Body of pancreas (tissue), 4 donors: ENCODE measurements at regions not wholly inside any gene's neighbourhood (a gene's known extent, or its start where the extent isn't known, plus 50 kb on each side); places are given as distances from the start of the nearest gene placed in this dataset.

Experiments used
- ATAC-seq: fragments of 150-250 bp; one replicate; pipeline ENCODE4 v1.9.1; 2016
- DNase-seq, 4 donors: peaks; one replicate each; pipeline ENCODE4 v3.0.0-alpha.2; 2019
- H3K27ac ChIP-seq, 4 donors: fragments of 200-600 bp; sonication (generic); 1 replicate in 3 of 4; 2 replicates in 1 of 4; pipeline versions ENCODE4 v1.5.1 to v1.6.1; 2016 to 2019; ENCODE audit warnings: mild to moderate bottlenecking in 1 of 4, mixed read lengths in 1 of 4, moderate library complexity in 1 of 4
- H3K27me3 ChIP-seq, 2 donors: fragments of 200-600 bp; sonication (generic); one replicate each; pipeline ENCODE4 v1.6.0; 2016; ENCODE audit warnings: mild to moderate bottlenecking in 1 of 2
- H3K36me3 ChIP-seq, 2 donors: fragments of 200-600 bp; sonication (generic); replicated peaks in 1 of 2; 2 replicates each; pipeline ENCODE4 v1.5.1; 2016; ENCODE audit warnings: low read depth in 2 of 2; ENCODE audit not compliant: insufficient read depth in 1 of 2
- H3K4me1 ChIP-seq: fragments of 200-600 bp; sonication (generic); one replicate; pipeline ENCODE4 v1.6.0; 2016
- H3K4me3 ChIP-seq, 2 donors: fragments of 200-600 bp; sonication (generic); 1 replicate in 1 of 2; 2 replicates in 1 of 2; pipeline ENCODE4 v1.5.1; 2016 to 2019
- H3K9me3 ChIP-seq, 3 donors: fragments of 200-600 bp; sonication (generic); 1 replicate in 2 of 3; 2 replicates in 1 of 3; pipeline ENCODE4 v1.5.1; 2016
- POLR2A ChIP-seq, 3 donors: fragments of 450-650 bp; IDR thresholded peaks; one replicate each; pipeline ENCODE4 v1.6.1; 2016; ENCODE audit warnings: antibody characterized with exemption in 3 of 3, mild to moderate bottlenecking in 2 of 3
- WGBS, 2 donors: methylation state at CpG; one replicate each; pipeline ENCODE4 v1.1.5; 2017; 5-methylcytosine and 5-hydroxymethylcytosine counted together
- intact Hi-C: fragments of 100-400 bp; cut with DNase I; formaldehyde crosslinking; loops from one replicate; pipeline ENCODE4 v1.15.1; 2023
- TF ChIP-seq, protein P1 (sequence below), 7 experiments: fragments of 450-650 bp in 4 of 7; fragments of 200-600 bp in 3 of 7; sonication (generic) in 3 of 7; IDR thresholded peaks; one replicate each; pipeline ENCODE4 v1.5.1; 2016 to 2019; ENCODE audit warnings: antibody characterized with exemption in 7 of 7

GRCh38 chr14:22433069-22433468 is 156.0 kb downstream of the DAD1 start:
- DNase-seq (no peak), ATAC-seq (peak; percentile 6)
- H3K4me3 ChIP-seq: no peak overlapping the region
- WGBS, 2 donors: 53 to 62% methylated on average over 4 of the region's 4 CpGs
- H3K36me3 ChIP-seq: no peaks in the 10 kb centered on the region
- H3K9me3 ChIP-seq: no peaks in the 10 kb centered on the region
- H3K4me1 ChIP-seq: peaks cover 29% of the 10 kb centered on the region
- TF ChIP-seq POLR2A (IDR thresholded peaks at IDR 0.05): no peak
- TF ChIP-seq, protein P1, sequence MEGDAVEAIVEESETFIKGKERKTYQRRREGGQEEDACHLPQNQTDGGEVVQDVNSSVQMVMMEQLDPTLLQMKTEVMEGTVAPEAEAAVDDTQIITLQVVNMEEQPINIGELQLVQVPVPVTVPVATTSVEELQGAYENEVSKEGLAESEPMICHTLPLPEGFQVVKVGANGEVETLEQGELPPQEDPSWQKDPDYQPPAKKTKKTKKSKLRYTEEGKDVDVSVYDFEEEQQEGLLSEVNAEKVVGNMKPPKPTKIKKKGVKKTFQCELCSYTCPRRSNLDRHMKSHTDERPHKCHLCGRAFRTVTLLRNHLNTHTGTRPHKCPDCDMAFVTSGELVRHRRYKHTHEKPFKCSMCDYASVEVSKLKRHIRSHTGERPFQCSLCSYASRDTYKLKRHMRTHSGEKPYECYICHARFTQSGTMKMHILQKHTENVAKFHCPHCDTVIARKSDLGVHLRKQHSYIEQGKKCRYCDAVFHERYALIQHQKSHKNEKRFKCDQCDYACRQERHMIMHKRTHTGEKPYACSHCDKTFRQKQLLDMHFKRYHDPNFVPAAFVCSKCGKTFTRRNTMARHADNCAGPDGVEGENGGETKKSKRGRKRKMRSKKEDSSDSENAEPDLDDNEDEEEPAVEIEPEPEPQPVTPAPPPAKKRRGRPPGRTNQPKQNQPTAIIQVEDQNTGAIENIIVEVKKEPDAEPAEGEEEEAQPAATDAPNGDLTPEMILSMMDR (IDR thresholded peaks at IDR 0.05): no peak
- peak overlapping the region in 3 of 4 donors; percentile 21 to 45 (median 35) for H3K27ac ChIP-seq
- intact Hi-C loops: no loop called here
- H3K27me3 ChIP-seq: no peaks in the 10 kb centered on the region

DNA sequence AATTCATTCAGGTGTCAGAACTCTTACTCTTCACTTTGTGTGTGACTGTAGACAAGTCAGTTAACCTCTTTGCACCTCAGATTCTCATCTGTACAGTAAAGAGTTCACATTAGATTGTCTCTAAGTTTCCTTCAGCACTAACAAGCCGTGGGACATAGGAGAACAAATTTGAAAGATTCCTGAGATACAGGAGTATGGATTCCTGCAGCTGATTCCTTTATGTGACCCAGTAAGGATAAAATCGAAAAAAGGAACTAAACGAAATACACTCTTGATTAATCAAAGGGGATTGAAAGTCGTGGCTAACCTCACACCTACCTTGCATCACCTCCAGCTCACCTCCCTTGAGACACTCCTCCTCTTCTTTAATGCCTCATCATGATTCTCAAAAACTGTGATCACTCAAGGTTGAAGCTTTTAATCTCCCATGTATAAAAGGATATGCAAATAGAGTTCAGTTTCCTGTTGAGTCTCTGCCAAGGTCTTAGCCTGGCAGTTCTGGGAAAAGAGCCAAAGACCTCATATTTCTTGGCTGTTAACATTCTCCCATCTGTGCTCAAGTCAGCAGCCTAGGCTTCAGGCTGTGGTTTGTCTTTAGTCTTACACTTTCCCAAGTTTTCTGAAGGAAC is 156.6 kb downstream of the DAD1 start:
- WGBS, 2 donors: 0 to 3% methylated on average over 4 of the region's 4 CpGs

DNA sequence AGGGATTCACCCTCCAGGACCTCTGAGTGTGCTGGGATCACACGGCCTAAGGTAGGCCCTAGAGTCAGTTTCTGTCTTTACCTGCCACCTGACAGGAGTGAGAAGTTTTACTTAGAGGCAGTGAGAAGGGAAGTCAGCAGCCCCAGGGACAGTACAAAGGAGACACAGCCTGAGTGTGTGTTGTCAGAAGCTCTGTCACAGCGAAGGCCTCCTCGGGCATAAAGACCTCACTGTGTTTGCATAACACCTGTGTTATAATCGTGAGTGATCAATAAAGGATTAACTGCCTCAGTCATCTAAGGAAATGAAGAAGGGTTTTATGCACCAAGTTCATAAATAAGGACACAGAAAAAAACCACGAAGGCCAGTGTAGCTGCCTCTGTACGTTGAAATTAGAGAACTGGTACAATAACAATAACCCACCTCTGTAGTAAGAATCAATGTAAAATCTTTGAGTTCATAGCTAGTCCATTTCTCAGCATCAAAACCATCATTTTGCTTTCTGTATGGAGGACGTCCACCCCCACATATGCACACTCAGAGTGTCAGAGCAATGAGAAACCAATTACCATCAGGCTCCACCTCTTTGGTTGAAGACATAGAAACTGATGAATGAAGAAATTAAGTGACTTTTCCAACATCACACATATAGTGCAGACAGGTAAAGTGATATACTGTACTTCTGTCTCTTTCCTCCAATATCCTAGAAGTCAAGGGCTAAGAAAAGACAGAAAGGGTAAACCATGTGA is 159.3 kb downstream of the DAD1 start:
- no peak for ATAC-seq
- TF ChIP-seq, protein P1 (IDR thresholded peaks at IDR 0.05): no peak
- TF ChIP-seq POLR2A (IDR thresholded peaks at IDR 0.05): no peak
- H3K36me3 ChIP-seq: no peaks in the 10 kb centered on the region
- H3K9me3 ChIP-seq: no peaks in the 10 kb centered on the region
- 61 to 67% methylated on average over 7 of the region's 7 CpGs for WGBS, 2 donors
- no peaks in the 10 kb centered on the region for H3K27me3 ChIP-seq
- H3K4me3 ChIP-seq: no peak overlapping the region
- H3K27ac ChIP-seq: no peak overlapping the region
- intact Hi-C loops: no loop called here
- no peak for DNase-seq
- H3K4me1 ChIP-seq: peaks cover 38% of the 10 kb centered on the region

More for the DNA sequence above, 156.6 kb downstream of the DAD1 start:
- peak overlapping the region in 3 of 4 donors; percentile 8 to 45 (median 35) for H3K27ac ChIP-seq
- H3K4me3 ChIP-seq: no peak overlapping the region
- H3K27me3 ChIP-seq: no peaks in the 10 kb centered on the region
- intact Hi-C loops: no loop called here
- peak; percentile 95 for ATAC-seq
- no peak for TF ChIP-seq POLR2A (IDR thresholded peaks at IDR 0.05)
- TF ChIP-seq, protein P1 (IDR thresholded peaks at IDR 0.05): no peak
- no peaks in the 10 kb centered on the region for H3K9me3 ChIP-seq
- H3K36me3 ChIP-seq: no peaks in the 10 kb centered on the region
- peaks cover 35% of the 10 kb centered on the region for H3K4me1 ChIP-seq
- DNase-seq: peak; percentile 67 to 82 (median 71)

DNA sequence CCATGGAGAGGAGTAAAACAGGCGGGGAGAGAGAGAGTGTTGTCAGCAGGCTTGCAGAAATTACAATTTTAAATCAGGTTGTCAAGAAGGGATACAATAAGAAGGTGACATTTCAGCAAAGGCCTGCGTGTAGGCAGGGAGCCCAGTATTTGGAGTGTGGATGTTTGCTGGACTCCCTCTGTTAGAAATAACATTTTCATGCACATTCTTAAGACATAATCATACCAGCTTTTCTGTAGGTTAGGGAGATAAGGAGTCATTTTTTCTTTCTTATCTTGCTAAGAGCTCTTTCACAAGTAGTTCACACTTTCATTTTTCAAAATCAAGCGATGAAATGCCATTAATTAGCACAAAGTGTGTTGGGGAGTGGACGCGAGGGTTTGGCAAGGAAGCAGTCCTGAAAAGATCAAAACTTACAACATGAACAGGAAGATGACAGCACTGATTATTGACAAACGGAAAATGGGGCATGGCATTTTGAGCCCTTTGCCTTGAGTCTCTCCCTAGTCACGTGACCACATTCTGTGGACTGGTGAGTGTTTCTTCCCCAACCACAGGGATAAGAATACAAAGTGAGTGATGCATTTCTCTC is 160.2 kb downstream of the DAD1 start:
- DNase-seq (no peak), ATAC-seq (no peak)
- H3K9me3 ChIP-seq: no peaks in the 10 kb centered on the region
- peaks cover 38% of the 10 kb centered on the region for H3K4me1 ChIP-seq
- WGBS, 2 donors: 52 to 66% methylated on average over 7 of the region's 7 CpGs
- H3K27ac ChIP-seq: no peak overlapping the region
- intact Hi-C loops: no loop called here
- no peaks in the 10 kb centered on the region for H3K27me3 ChIP-seq
- no peaks in the 10 kb centered on the region for H3K36me3 ChIP-seq
- TF ChIP-seq, protein P1 (IDR thresholded peaks at IDR 0.05): no peak
- no peak for TF ChIP-seq POLR2A (IDR thresholded peaks at IDR 0.05)
- H3K4me3 ChIP-seq: no peak overlapping the region
